ENCODE measurements at regions not wholly inside any gene's neighbourhood (a gene's known extent, or its start where the extent isn't known, plus 50 kb on each side); places are given as distances from the start of the nearest gene placed in this dataset.

GRCh38 chr9:134268747-134269146, 57.5 kb upstream of the RXRA start:
- no peaks in the 10 kb centered on the region for H3K36me3 Mint-ChIP-seq (ENCODE audit: low read depth)
- H3K9me3 Mint-ChIP-seq = no peaks in the 10 kb centered on the region
- Histone ChIP-seq H3K4me3 (ENCODE audit: low read length) (no peak overlapping the region), H3K9ac (ENCODE audit: extremely low read depth, low read length, poor library complexity, severe bottlenecking) (no peak overlapping the region), H3K4me1 (ENCODE audit: control insufficient read depth, insufficient read depth, low read length) (peaks cover 9% of the 10 kb centered on the region), H3K27me3 (ENCODE audit: control insufficient read depth, insufficient read depth, low read length, poor library complexity, severe bottlenecking) (no peaks in the 10 kb centered on the region), H3K36me3 (ENCODE audit: control insufficient read depth, insufficient read depth, low read length) (no peaks in the 10 kb centered on the region), H3K27ac (ENCODE audit: low read depth, low read length) (no peak overlapping the region), H3K9me3 (ENCODE audit: control insufficient read depth, low read length) (no peaks in the 10 kb centered on the region)
- no peaks in the 10 kb centered on the region for H3K27me3 Mint-ChIP-seq (ENCODE audit: insufficient read depth)
- WGBS, 2 experiments (ENCODE audit: insufficient coverage in 1 of 2, insufficient read length in 1 of 2) = 88 to 96% methylated on average over 4 to 6 of the region's 6 CpGs
- TF ChIP-seq CTCF (conservative IDR thresholded peaks at IDR 0.05) = no peak
- peaks cover 23% of the 10 kb centered on the region for H3K4me1 Mint-ChIP-seq
- no peak for DNase-seq
- no peak overlapping the region for H3K4me3 Mint-ChIP-seq
- peak overlapping the region; percentile 48 for H3K27ac Mint-ChIP-seq

GRCh38 chr9:134271338-134272301, 54.6 kb upstream of the RXRA start:
- no peaks in the 10 kb centered on the region for H3K27me3 ChIP-seq (ENCODE audit: control insufficient read depth, insufficient read depth, low read length, poor library complexity, severe bottlenecking)
- WGBS, 2 experiments (ENCODE audit: insufficient coverage in 1 of 2, insufficient read length in 1 of 2) = 82 to 85% methylated on average over 21 to 24 of the region's 24 CpGs
- Mint-ChIP-seq H3K36me3 (ENCODE audit: low read depth) (no peaks in the 10 kb centered on the region), H3K9me3 (no peaks in the 10 kb centered on the region), H3K27me3 (ENCODE audit: insufficient read depth) (no peaks in the 10 kb centered on the region), H3K4me1 (peaks cover 14% of the 10 kb centered on the region), H3K27ac (no peak overlapping the region), H3K4me3 (no peak overlapping the region)
- no peaks in the 10 kb centered on the region for H3K9me3 ChIP-seq (ENCODE audit: control insufficient read depth, low read length)
- TF ChIP-seq CTCF (conservative IDR thresholded peaks at IDR 0.05) = no peak
- H3K9ac ChIP-seq (ENCODE audit: extremely low read depth, low read length, poor library complexity, severe bottlenecking) = no peak overlapping the region
- DNase-seq = no peak
- no peaks in the 10 kb centered on the region for H3K4me1 ChIP-seq (ENCODE audit: control insufficient read depth, insufficient read depth, low read length)
- no peak overlapping the region for H3K27ac ChIP-seq (ENCODE audit: low read depth, low read length)
- no peak overlapping the region for H3K4me3 ChIP-seq (ENCODE audit: low read length)
- no peaks in the 10 kb centered on the region for H3K36me3 ChIP-seq (ENCODE audit: control insufficient read depth, insufficient read depth, low read length)

- no peak for TF ChIP-seq CTCF (conservative IDR thresholded peaks at IDR 0.05)
- Mint-ChIP-seq H3K27me3 (ENCODE audit: insufficient read depth) (no peaks in the 10 kb centered on the region), H3K36me3 (ENCODE audit: low read depth) (no peaks in the 10 kb centered on the region), H3K4me3 (no peak overlapping the region), H3K9me3 (no peaks in the 10 kb centered on the region), H3K4me1 (peaks cover 12% of the 10 kb centered on the region), H3K27ac (no peak overlapping the region)
- Histone ChIP-seq H3K4me3 (ENCODE audit: low read length) (no peak overlapping the region), H3K36me3 (ENCODE audit: control insufficient read depth, insufficient read depth, low read length) (no peaks in the 10 kb centered on the region), H3K9me3 (ENCODE audit: control insufficient read depth, low read length) (no peaks in the 10 kb centered on the region), H3K27me3 (ENCODE audit: control insufficient read depth, insufficient read depth, low read length, poor library complexity, severe bottlenecking) (no peaks in the 10 kb centered on the region), H3K27ac (ENCODE audit: low read depth, low read length) (no peak overlapping the region), H3K4me1 (ENCODE audit: control insufficient read depth, insufficient read depth, low read length) (no peaks in the 10 kb centered on the region), H3K9ac (ENCODE audit: extremely low read depth, low read length, poor library complexity, severe bottlenecking) (no peak overlapping the region)
- no peak for DNase-seq
- WGBS, 2 experiments (ENCODE audit: insufficient coverage in 1 of 2, insufficient read length in 1 of 2) = 88% methylated on average over 15 to 21 of the region's 21 CpGs
Observed at GRCh38 chr9:134272302-134273023, 53.8 kb upstream of the RXRA start.
